ENCODE measurements at regions not wholly inside any gene's neighbourhood (a gene's known extent, or its start where the extent isn't known, plus 50 kb on each side); places are given as distances from the start of the nearest gene placed in this dataset.
"Not testable (repeated sequence)": the region's sequence is repeated elsewhere in the genome, so short reads cannot be mapped to it uniquely, and the experiment has no call there.

DNA sequence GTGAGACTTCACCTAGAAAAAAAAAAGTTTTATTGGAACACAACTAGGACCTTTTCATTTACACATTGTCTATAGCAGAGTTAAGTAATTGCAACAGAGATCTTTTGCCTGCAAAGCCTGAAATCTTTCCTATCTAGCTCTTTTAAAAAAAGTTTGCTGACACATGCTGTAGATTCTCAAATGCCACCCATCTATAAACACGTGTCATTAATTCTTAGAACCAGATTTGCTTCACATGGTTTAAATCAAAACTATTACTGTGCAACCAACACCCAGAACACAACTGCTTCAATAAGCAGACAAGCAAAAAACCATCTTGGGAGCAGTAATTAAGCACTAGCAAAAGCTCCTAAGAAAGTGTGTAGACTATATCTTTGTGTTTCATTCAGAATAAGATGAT lies 55.0 kb downstream of the OXSM start:
- intact Hi-C loops (cut with DNase I, micrococcal nuclease), result no loop called here
- ATAC-seq, result no peak
- no peak for DNase-seq

DNA sequence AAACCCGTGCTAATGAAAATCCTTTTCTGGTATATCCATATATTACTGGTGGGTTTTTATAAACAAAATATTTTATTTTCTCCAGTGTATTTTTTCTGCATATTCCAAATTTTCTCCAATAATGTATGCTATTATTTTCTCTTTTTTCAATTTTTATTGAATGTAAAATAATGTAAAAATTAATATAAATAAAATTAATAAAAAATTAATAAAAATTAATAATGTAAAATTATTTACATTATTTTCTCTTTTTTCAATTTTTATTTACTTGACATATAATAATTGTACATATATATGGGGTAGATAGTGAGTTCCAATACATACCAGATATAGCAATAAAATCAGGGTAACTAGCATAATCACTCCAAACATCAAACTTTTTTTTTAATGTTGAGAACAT lies 56.4 kb downstream of the OXSM start:
- intact Hi-C loops (cut with DNase I, micrococcal nuclease), result no loop called here
- ATAC-seq, result no peak
- no peak for DNase-seq

GRCh38 chr3:25849091-25849490 lies 59.2 kb downstream of the OXSM start:
- DNase-seq (no peak), ATAC-seq (no peak)

GRCh38 chr3:25849641-25850385 lies 59.9 kb downstream of the OXSM start:
- DNase-seq (no peak), ATAC-seq (no peak)
- intact Hi-C loops (cut with DNase I, micrococcal nuclease), result loop anchor here in 1 of 2 donors (10.0 kb wide), 1 partner anchor 205 kb away; no protein-coding TSS in a partner anchor

More at GRCh38 chr3:25849091-25849490, 59.2 kb downstream of the OXSM start:
- intact Hi-C loops (cut with DNase I, micrococcal nuclease), result no loop called here

DNA sequence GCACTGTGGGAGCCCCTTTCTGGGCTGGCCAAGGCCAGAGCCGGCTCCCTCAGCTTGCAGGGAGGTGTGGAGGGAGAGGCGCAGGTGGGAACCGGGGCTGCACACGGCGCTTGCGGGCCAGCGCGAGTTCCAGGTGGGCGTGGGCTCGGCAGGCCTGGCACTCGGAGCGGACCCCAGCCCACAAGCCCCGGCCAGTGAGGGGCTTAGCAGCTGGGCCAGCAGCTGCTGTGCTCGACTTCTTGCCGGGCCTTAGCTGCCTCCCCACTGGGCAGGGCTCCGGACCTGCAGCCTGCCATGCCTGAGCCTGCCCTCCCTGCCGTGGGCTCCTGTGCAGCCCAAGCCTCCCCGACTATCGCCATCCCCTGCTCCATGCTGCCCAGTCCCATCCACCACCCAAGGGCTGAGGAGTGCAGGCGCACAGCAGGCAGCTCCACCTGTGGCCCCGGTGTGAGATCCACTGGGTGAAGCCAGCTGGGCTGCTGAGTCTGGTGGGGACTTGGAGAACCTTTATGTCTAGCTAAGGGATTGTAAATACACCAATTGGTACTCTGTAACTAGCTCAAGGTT lies 61.9 kb downstream of the OXSM start:
- intact Hi-C loops (cut with DNase I, micrococcal nuclease), result loop anchor here in 1 of 2 donors (10.0 kb wide), 1 partner anchor 207 kb away; no protein-coding TSS in a partner anchor
- not testable (repeated sequence) for ATAC-seq, DNase-seq

DNA sequence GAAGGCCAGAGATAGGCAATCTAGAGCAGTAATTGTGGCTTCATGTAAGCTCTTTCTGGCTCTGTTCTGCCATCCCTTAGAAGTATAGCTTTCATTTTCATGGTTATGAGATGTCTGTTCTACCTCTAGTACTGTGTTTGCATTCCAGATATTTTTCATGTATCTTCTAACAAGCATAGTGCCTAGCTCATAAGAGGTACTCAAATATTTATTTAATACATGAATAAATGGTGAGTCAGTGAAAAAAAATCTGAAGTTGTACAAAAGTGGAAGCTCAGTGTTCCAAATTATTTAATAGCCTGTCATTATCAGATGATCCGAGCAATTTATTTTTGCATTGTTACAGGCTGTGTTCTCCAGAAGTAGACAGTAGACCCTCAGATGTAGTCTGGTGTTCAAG lies 64.3 kb downstream of the OXSM start:
- intact Hi-C loops (cut with DNase I, micrococcal nuclease), result loop anchor here in 1 of 2 donors (10.0 kb wide), 1 partner anchor 209 kb away; no protein-coding TSS in a partner anchor

GRCh38 chr3:25854635-25855034 lies 64.7 kb downstream of the OXSM start:
- no peak for DNase-seq
- no peak for ATAC-seq
- intact Hi-C loops (cut with DNase I, micrococcal nuclease), result loop anchor here in 1 of 2 donors (10.0 kb wide), 1 partner anchor 210 kb away; no protein-coding TSS in a partner anchor

More for the DNA sequence above, 64.3 kb downstream of the OXSM start:
- DNase-seq (no peak), ATAC-seq (no peak)

GRCh38 chr3:25855266-25855784 lies 65.4 kb downstream of the OXSM start:
- intact Hi-C loops (cut with DNase I, micrococcal nuclease), result loop anchor here in 1 of 2 donors (10.0 kb wide), 1 partner anchor 211 kb away; no protein-coding TSS in a partner anchor
- ATAC-seq (no peak), DNase-seq (no peak)

GRCh38 chr3:25856902-25857518 lies 67.1 kb downstream of the OXSM start:
- intact Hi-C loops (cut with DNase I, micrococcal nuclease), result loop anchor here in 1 of 2 donors (10.0 kb wide), 1 partner anchor 212 kb away; no protein-coding TSS in a partner anchor
- ATAC-seq, result peak; percentile 66
- no peak for DNase-seq

- ATAC-seq, result no peak
- intact Hi-C loops (cut with DNase I, micrococcal nuclease), result no loop called here
- no peak for DNase-seq
Observed at GRCh38 chr3:25861566-25861965, 71.7 kb downstream of the OXSM start.

GRCh38 chr3:25863011-25863415 lies 73.1 kb downstream of the OXSM start:
- no peak for ATAC-seq

GRCh38 chr3:25863416-25863959 lies 73.6 kb downstream of the OXSM start:
- DNase-seq (no peak), ATAC-seq (no peak)
- intact Hi-C loops (cut with DNase I, micrococcal nuclease), result no loop called here

More at GRCh38 chr3:25863011-25863415, 73.1 kb downstream of the OXSM start:
- intact Hi-C loops (cut with DNase I, micrococcal nuclease), result no loop called here
- DNase-seq, result no peak

GRCh38 chr3:25870452-25870851 lies 80.6 kb downstream of the OXSM start:
- intact Hi-C loops (cut with DNase I, micrococcal nuclease), result no loop called here
- no peak for ATAC-seq
- DNase-seq, result no peak

GRCh38 chr3:25872200-25872877 lies 82.4 kb downstream of the OXSM start:
- DNase-seq (no peak), ATAC-seq (no peak)
- intact Hi-C loops (cut with DNase I, micrococcal nuclease), result no loop called here

- ATAC-seq (no peak), DNase-seq (no peak)
- intact Hi-C loops (cut with DNase I, micrococcal nuclease), result no loop called here
Observed at GRCh38 chr3:25883492-25883891, 93.6 kb downstream of the OXSM start.

DNA sequence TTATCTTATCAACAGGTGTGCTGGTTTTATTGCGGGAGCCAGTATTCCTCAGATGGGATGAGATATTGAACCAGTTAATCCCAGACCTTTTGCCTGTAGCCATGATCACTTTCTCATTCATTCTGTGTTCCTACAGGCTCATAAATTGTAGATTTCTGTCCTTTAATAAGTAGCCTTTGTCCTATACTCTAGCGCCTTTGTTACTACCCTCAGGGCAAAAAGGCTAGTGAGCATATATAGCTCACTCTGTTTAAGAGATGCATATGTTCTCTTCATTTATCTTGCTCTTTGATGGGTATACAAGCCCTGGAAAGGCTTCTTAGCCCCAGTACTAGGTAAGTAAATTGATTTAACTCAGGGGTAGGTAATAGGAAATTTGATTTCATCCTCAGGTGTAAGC lies 95.1 kb downstream of the OXSM start:
- no peak for ATAC-seq
- intact Hi-C loops (cut with DNase I, micrococcal nuclease), result no loop called here
- no peak for DNase-seq

- intact Hi-C loops (cut with DNase I, micrococcal nuclease), result no loop called here
- ATAC-seq, result no peak
- no peak for DNase-seq
Observed at GRCh38 chr3:25885544-25885943, 95.7 kb downstream of the OXSM start.

- intact Hi-C loops (cut with DNase I, micrococcal nuclease), result no loop called here
- ATAC-seq, result no peak
- DNase-seq, result no peak
Observed at GRCh38 chr3:25887907-25888306, 98.0 kb downstream of the OXSM start.

Data from left colon (tissue), 2 donors.